Hematopoietic multipotent progenitor cell treated with erythropoietin and hydrocortisone succinate and interleukin-3 and kit ligand, for 6 days (in vitro differentiated cells): ENCODE measurements at regions not wholly inside any gene's neighbourhood (a gene's known extent, or its start where the extent isn't known, plus 50 kb on each side); places are given as distances from the start of the nearest gene placed in this dataset.

Source experiments
- DNase-seq: peaks from one replicate; pipeline ENCODE4 v3.0.0-alpha.2; 2015

GRCh38 chr3:194536871-194537637 is 50.3 kb upstream of the ATP13A3 start:
- peak; percentile 63 for DNase-seq
